ENCODE measurements at regions not wholly inside any gene's neighbourhood (a gene's known extent, or its start where the extent isn't known, plus 50 kb on each side); places are given as distances from the start of the nearest gene placed in this dataset.

GRCh38 chr2:20940856-20941255 is 103.0 kb downstream of the APOB start:
- DNase-seq (ENCODE audit: low read depth in 1 of 2, low spot score in 1 of 2) = no peak
- H3K27me3 ChIP-seq (ENCODE audit: insufficient read depth, poor library complexity, severe bottlenecking) = no peaks in the 10 kb centered on the region
- TF ChIP-seq GABPA (IDR thresholded peaks at IDR 0.05; ENCODE audit: low read depth) (no peak), CTCF (IDR thresholded peaks at IDR 0.05; ENCODE audit: insufficient read depth, low read length) (no peak), SPI1 (IDR thresholded peaks at IDR 0.05; ENCODE audit: borderline replicate concordance, low read depth) (no peak), REST (IDR thresholded peaks at IDR 0.05; ENCODE audit: insufficient replicate concordance, low read depth) (no peak), POLR2AphosphoS5 (IDR thresholded peaks at IDR 0.05; ENCODE audit: low read depth) (no peak)

GRCh38 chr2:20939931-20940795 is 103.7 kb downstream of the APOB start:
- no peak for TF ChIP-seq CTCF (IDR thresholded peaks at IDR 0.05; ENCODE audit: insufficient read depth, low read length)
- TF ChIP-seq REST (IDR thresholded peaks at IDR 0.05; ENCODE audit: insufficient replicate concordance, low read depth) = no peak
- no peak for TF ChIP-seq GABPA (IDR thresholded peaks at IDR 0.05; ENCODE audit: low read depth)
- TF ChIP-seq SPI1 (IDR thresholded peaks at IDR 0.05; ENCODE audit: borderline replicate concordance, low read depth) = no peak
- no peak for TF ChIP-seq POLR2AphosphoS5 (IDR thresholded peaks at IDR 0.05; ENCODE audit: low read depth)
- Histone ChIP-seq H3K27me3 (ENCODE audit: insufficient read depth, poor library complexity, severe bottlenecking) (no peaks in the 10 kb centered on the region), H3K27ac (replicated peaks) (no peak overlapping the region), H3K4me3 (replicated peaks; ENCODE audit: insufficient read depth, low read length) (no peak overlapping the region)
- DNase-seq (ENCODE audit: low read depth in 1 of 2, low spot score in 1 of 2) = no peak

More at GRCh38 chr2:20940856-20941255, 103.0 kb downstream of the APOB start:
- H3K27ac ChIP-seq (replicated peaks) = no peak overlapping the region
- no peak overlapping the region for H3K4me3 ChIP-seq (replicated peaks; ENCODE audit: insufficient read depth, low read length)

- Histone ChIP-seq H3K27ac (replicated peaks) (no peak overlapping the region), H3K27me3 (ENCODE audit: insufficient read depth, poor library complexity, severe bottlenecking) (peaks cover 2% of the 10 kb centered on the region), H3K4me3 (replicated peaks; ENCODE audit: insufficient read depth, low read length) (no peak overlapping the region)
- TF ChIP-seq CTCF (IDR thresholded peaks at IDR 0.05; ENCODE audit: insufficient read depth, low read length) (no peak), REST (IDR thresholded peaks at IDR 0.05; ENCODE audit: insufficient replicate concordance, low read depth) (no peak), GABPA (IDR thresholded peaks at IDR 0.05; ENCODE audit: low read depth) (no peak), SPI1 (IDR thresholded peaks at IDR 0.05; ENCODE audit: borderline replicate concordance, low read depth) (no peak), POLR2AphosphoS5 (IDR thresholded peaks at IDR 0.05; ENCODE audit: low read depth) (no peak)
- DNase-seq (ENCODE audit: low read depth in 1 of 2, low spot score in 1 of 2) = no peak
Measured at GRCh38 chr2:20937353-20937752, 106.5 kb downstream of the APOB start.

Data from HL-60 (cell line).